ENCODE measurements at regions not wholly inside any gene's neighbourhood (a gene's known extent, or its start where the extent isn't known, plus 50 kb on each side); places are given as distances from the start of the nearest gene placed in this dataset.

DNA sequence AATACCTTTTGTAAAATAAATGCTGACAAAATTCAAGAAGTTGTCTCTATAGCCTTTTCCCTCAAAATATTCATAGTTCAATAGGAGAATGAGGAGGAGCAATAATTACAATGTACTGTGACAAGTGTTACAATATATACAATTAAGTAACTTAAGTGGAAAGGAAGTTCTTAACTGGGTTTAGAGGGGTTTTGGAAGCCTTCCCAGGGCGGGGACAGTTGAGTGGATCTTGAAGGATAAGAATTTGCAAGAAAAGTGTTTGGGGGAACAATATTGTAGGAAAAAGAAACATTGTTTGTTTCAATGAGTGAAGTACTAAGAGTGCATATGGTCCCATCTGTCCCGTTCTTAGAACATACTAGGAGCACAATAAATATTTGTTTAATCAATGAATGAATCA is 165.2 kb upstream of the PLSCR5 start:
- H3K79me1 ChIP-seq (ENCODE audit: low read depth, low read length) = no peaks in the 10 kb centered on the region
- H3K4me3 ChIP-seq (ENCODE audit: low read length in 2 of 2) = no peak overlapping the region
- H3K36me3 ChIP-seq (replicated peaks in 1 of 2; ENCODE audit: control insufficient read depth in 2 of 2, insufficient read depth in 2 of 2, low read length in 2 of 2) = no peaks in the 10 kb centered on the region
- no peak for DNase-seq (ENCODE audit: low spot score)
- no peak overlapping the region for H3K4ac ChIP-seq (ENCODE audit: low read length)
- H2AK5ac ChIP-seq (ENCODE audit: low read depth, low read length) = no peak overlapping the region
- H3K4me1 ChIP-seq (ENCODE audit: control insufficient read depth in 2 of 2, insufficient read depth in 1 of 2, low read depth in 1 of 2, low read length in 2 of 2) = no peaks in the 10 kb centered on the region
- H2BK5ac ChIP-seq (ENCODE audit: low read length) = no peak overlapping the region
- no CpG with 5 or more reads among the region's 2 CpGs for WGBS, 2 donors (ENCODE audit: extremely low coverage in 2 of 2, insufficient read length in 2 of 2, insufficient replicate concordance in 1 of 2)
- H2BK120ac ChIP-seq (ENCODE audit: low read depth, low read length) = no peak overlapping the region
- H3K4me2 ChIP-seq (ENCODE audit: insufficient read depth, low read length, poor library complexity, severe bottlenecking) = no peak overlapping the region
- H3K9ac ChIP-seq (ENCODE audit: low read depth, low read length, poor library complexity) = no peak overlapping the region
- no peak overlapping the region for H3K18ac ChIP-seq (ENCODE audit: low read length)
- H3K14ac ChIP-seq (ENCODE audit: low read length) = no peak overlapping the region
- no peak overlapping the region for H2BK12ac ChIP-seq (ENCODE audit: low read length)
- no peak overlapping the region for H2AFZ ChIP-seq (ENCODE audit: low read length)
- no peak overlapping the region for H4K91ac ChIP-seq (ENCODE audit: low read depth, low read length, poor library complexity)
- H3K9me3 ChIP-seq (replicated peaks in 1 of 2; ENCODE audit: control insufficient read depth in 2 of 2, insufficient read depth in 1 of 2, low read depth in 1 of 2, low read length in 2 of 2) = no peaks in the 10 kb centered on the region
- no peak overlapping the region for H2BK15ac ChIP-seq (ENCODE audit: low read length)
- H3K23ac ChIP-seq (ENCODE audit: low read depth, low read length, poor library complexity) = no peak overlapping the region
- H3K27ac ChIP-seq (replicated peaks; ENCODE audit: low read length) = no peak overlapping the region
- H3K27me3 ChIP-seq (ENCODE audit: control insufficient read depth in 3 of 3, insufficient read depth in 3 of 3, low read depth in 1 of 3, low read length in 3 of 3) = no peaks in the 10 kb centered on the region
- no peak overlapping the region for H4K8ac ChIP-seq (ENCODE audit: low read depth, low read length)

DNA sequence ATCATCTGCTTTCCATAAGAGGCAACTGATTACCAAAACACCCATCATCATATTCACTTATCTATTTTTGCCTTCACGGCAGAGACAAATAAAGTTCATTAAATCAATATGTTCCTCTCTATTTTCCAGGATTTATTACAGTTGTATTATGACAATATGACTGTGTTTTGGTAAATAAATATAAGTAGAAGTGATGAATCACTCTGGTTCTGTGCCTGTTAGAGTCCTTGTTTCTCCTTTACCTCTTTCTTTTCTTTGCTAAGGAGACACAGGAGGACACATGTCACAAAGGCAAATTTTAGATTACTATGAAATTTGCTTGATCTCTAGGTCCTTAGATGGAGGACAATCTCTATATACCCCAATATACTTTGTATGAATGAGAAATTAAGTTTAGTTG is 152.6 kb upstream of the PLSCR5 start:
- no CpG with 5 or more reads among the region's 1 CpG for WGBS, 2 donors (ENCODE audit: extremely low coverage in 2 of 2, insufficient read length in 2 of 2, insufficient replicate concordance in 1 of 2)

DNA sequence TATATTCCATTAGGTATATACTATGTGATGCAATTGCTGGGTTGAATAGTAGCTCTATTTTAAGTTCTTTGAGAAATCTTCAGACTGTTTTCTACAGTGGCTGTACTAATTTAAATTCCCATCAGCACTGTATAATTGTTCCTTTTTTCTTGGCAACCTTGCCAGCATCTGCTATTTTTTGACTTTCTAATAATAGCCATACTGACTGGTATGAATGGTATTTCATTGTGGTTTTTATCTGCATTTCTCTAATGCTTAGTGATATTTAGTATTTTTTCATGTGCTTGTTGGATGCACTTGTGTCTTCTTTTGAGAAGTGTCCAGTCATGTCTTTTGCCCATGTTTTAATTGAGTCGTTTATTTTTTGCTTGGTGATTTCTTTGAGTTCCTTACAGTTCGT is 145.1 kb upstream of the PLSCR5 start:
- no peaks in the 10 kb centered on the region for H3K79me1 ChIP-seq (ENCODE audit: low read depth, low read length)
- H2AK5ac ChIP-seq (ENCODE audit: low read depth, low read length) = no peak overlapping the region
- peaks cover 0 to 2% of the 10 kb centered on the region in 2 donors for H3K9me3 ChIP-seq (replicated peaks in 1 of 2; ENCODE audit: control insufficient read depth in 2 of 2, insufficient read depth in 1 of 2, low read depth in 1 of 2, low read length in 2 of 2)
- H3K27ac ChIP-seq (replicated peaks; ENCODE audit: low read length) = no peak overlapping the region
- H3K27me3 ChIP-seq (ENCODE audit: control insufficient read depth in 3 of 3, insufficient read depth in 3 of 3, low read depth in 1 of 3, low read length in 3 of 3) = no peaks in the 10 kb centered on the region
- H3K4me1 ChIP-seq (ENCODE audit: control insufficient read depth in 2 of 2, insufficient read depth in 1 of 2, low read depth in 1 of 2, low read length in 2 of 2) = no peaks in the 10 kb centered on the region
- WGBS, 2 donors (ENCODE audit: extremely low coverage in 2 of 2, insufficient read length in 2 of 2, insufficient replicate concordance in 1 of 2) = no CpG with 5 or more reads among the region's 2 CpGs
- H2BK12ac ChIP-seq (ENCODE audit: low read length) = no peak overlapping the region
- no peak overlapping the region for H2BK15ac ChIP-seq (ENCODE audit: low read length)
- no peak overlapping the region for H2BK5ac ChIP-seq (ENCODE audit: low read length)
- no peak overlapping the region for H2BK120ac ChIP-seq (ENCODE audit: low read depth, low read length)
- no peak overlapping the region for H3K14ac ChIP-seq (ENCODE audit: low read length)
- no peak for DNase-seq (ENCODE audit: low spot score)
- H4K8ac ChIP-seq (ENCODE audit: low read depth, low read length) = no peak overlapping the region
- no peak overlapping the region for H3K4me2 ChIP-seq (ENCODE audit: insufficient read depth, low read length, poor library complexity, severe bottlenecking)
- no peak overlapping the region for H3K9ac ChIP-seq (ENCODE audit: low read depth, low read length, poor library complexity)
- no peak overlapping the region for H3K4me3 ChIP-seq (ENCODE audit: low read length in 2 of 2)
- H4K91ac ChIP-seq (ENCODE audit: low read depth, low read length, poor library complexity) = no peak overlapping the region
- no peak overlapping the region for H3K23ac ChIP-seq (ENCODE audit: low read depth, low read length, poor library complexity)
- H3K4ac ChIP-seq (ENCODE audit: low read length) = no peak overlapping the region
- no peak overlapping the region for H2AFZ ChIP-seq (ENCODE audit: low read length)
- H3K36me3 ChIP-seq (replicated peaks in 1 of 2; ENCODE audit: control insufficient read depth in 2 of 2, insufficient read depth in 2 of 2, low read length in 2 of 2) = no peaks in the 10 kb centered on the region
- no peak overlapping the region for H3K18ac ChIP-seq (ENCODE audit: low read length)

More for the DNA sequence above, 152.6 kb upstream of the PLSCR5 start:
- Histone ChIP-seq H2AFZ (ENCODE audit: low read length) (no peak overlapping the region), H3K4me1 (ENCODE audit: control insufficient read depth in 2 of 2, insufficient read depth in 1 of 2, low read depth in 1 of 2, low read length in 2 of 2) (no peaks in the 10 kb centered on the region), H3K14ac (ENCODE audit: low read length) (no peak overlapping the region), H3K4me2 (ENCODE audit: insufficient read depth, low read length, poor library complexity, severe bottlenecking) (no peak overlapping the region), H3K4ac (ENCODE audit: low read length) (no peak overlapping the region), H2BK5ac (ENCODE audit: low read length) (no peak overlapping the region), H3K27ac (replicated peaks; ENCODE audit: low read length) (no peak overlapping the region), H3K27me3 (ENCODE audit: control insufficient read depth in 3 of 3, insufficient read depth in 3 of 3, low read depth in 1 of 3, low read length in 3 of 3) (no peaks in the 10 kb centered on the region), H2BK120ac (ENCODE audit: low read depth, low read length) (no peak overlapping the region), H3K9me3 (replicated peaks in 1 of 2; ENCODE audit: control insufficient read depth in 2 of 2, insufficient read depth in 1 of 2, low read depth in 1 of 2, low read length in 2 of 2) (no peaks in the 10 kb centered on the region), H3K9ac (ENCODE audit: low read depth, low read length, poor library complexity) (no peak overlapping the region), H3K79me1 (ENCODE audit: low read depth, low read length) (no peaks in the 10 kb centered on the region), H3K18ac (ENCODE audit: low read length) (no peak overlapping the region), H2AK5ac (ENCODE audit: low read depth, low read length) (no peak overlapping the region), H4K8ac (ENCODE audit: low read depth, low read length) (no peak overlapping the region), H3K36me3 (replicated peaks in 1 of 2; ENCODE audit: control insufficient read depth in 2 of 2, insufficient read depth in 2 of 2, low read length in 2 of 2) (no peaks in the 10 kb centered on the region), H2BK15ac (ENCODE audit: low read length) (no peak overlapping the region), H4K91ac (ENCODE audit: low read depth, low read length, poor library complexity) (no peak overlapping the region), H2BK12ac (ENCODE audit: low read length) (no peak overlapping the region), H3K23ac (ENCODE audit: low read depth, low read length, poor library complexity) (no peak overlapping the region), H3K4me3 (ENCODE audit: low read length in 2 of 2) (no peak overlapping the region)
- no peak for DNase-seq (ENCODE audit: low spot score)

DNA sequence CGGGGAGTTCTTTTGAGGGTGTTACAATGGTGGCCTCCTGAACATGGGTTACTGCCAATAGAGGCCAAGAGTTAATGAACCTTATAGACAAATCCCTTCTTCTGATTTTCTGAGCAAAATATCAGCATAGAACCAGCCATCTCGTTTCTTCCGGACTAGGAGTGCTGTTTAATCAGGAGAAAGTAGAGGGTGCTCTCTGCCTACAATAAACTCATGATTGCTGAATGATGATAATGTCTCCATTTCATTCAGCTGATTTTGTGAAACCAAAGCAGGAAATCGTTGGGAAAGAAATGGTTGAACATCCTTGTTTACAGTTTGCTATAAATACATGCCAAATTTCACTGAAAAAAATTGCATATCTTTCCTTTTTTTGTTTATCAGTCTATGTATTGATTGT is 142.8 kb upstream of the PLSCR5 start:
- no CpG with 5 or more reads among the region's 4 CpGs for WGBS, 2 donors (ENCODE audit: extremely low coverage in 2 of 2, insufficient read length in 2 of 2, insufficient replicate concordance in 1 of 2)
- Histone ChIP-seq H2BK15ac (ENCODE audit: low read length) (no peak overlapping the region), H3K18ac (ENCODE audit: low read length) (no peak overlapping the region), H3K4ac (ENCODE audit: low read length) (no peak overlapping the region), H3K4me2 (ENCODE audit: insufficient read depth, low read length, poor library complexity, severe bottlenecking) (no peak overlapping the region), H3K4me1 (ENCODE audit: control insufficient read depth in 2 of 2, insufficient read depth in 1 of 2, low read depth in 1 of 2, low read length in 2 of 2) (no peaks in the 10 kb centered on the region), H3K23ac (ENCODE audit: low read depth, low read length, poor library complexity) (no peak overlapping the region), H3K27ac (replicated peaks; ENCODE audit: low read length) (no peak overlapping the region), H3K14ac (ENCODE audit: low read length) (no peak overlapping the region), H2AK5ac (ENCODE audit: low read depth, low read length) (no peak overlapping the region), H3K9me3 (replicated peaks in 1 of 2; ENCODE audit: control insufficient read depth in 2 of 2, insufficient read depth in 1 of 2, low read depth in 1 of 2, low read length in 2 of 2) (peaks cover 0 to 2% of the 10 kb centered on the region in 2 donors), H3K9ac (ENCODE audit: low read depth, low read length, poor library complexity) (no peak overlapping the region), H3K4me3 (ENCODE audit: low read length in 2 of 2) (no peak overlapping the region), H4K91ac (ENCODE audit: low read depth, low read length, poor library complexity) (no peak overlapping the region), H2BK12ac (ENCODE audit: low read length) (no peak overlapping the region), H3K36me3 (replicated peaks in 1 of 2; ENCODE audit: control insufficient read depth in 2 of 2, insufficient read depth in 2 of 2, low read length in 2 of 2) (no peaks in the 10 kb centered on the region), H3K79me1 (ENCODE audit: low read depth, low read length) (no peaks in the 10 kb centered on the region), H3K27me3 (ENCODE audit: control insufficient read depth in 3 of 3, insufficient read depth in 3 of 3, low read depth in 1 of 3, low read length in 3 of 3) (no peaks in the 10 kb centered on the region), H2AFZ (ENCODE audit: low read length) (peak overlapping the region; percentile 66), H2BK5ac (ENCODE audit: low read length) (no peak overlapping the region), H2BK120ac (ENCODE audit: low read depth, low read length) (no peak overlapping the region), H4K8ac (ENCODE audit: low read depth, low read length) (no peak overlapping the region)
- DNase-seq (ENCODE audit: low spot score) = no peak
